Natural killer cell (primary cell): ENCODE measurements at regions not wholly inside any gene's neighbourhood (a gene's known extent, or its start where the extent isn't known, plus 50 kb on each side); places are given as distances from the start of the nearest gene placed in this dataset.

ENCODE experiments used
- ATAC-seq, 3 donors: fragments of 150-1000 bp in 2 of 3; fragments of 200-7000 bp in 1 of 3; cut with Tn5 transposase; 1 replicate in 1 of 3; 2 replicates in 2 of 3; pipeline ENCODE4 v1.10.0; 2021; ENCODE audit warnings: mild to moderate bottlenecking in 2 of 3, moderate library complexity in 2 of 3
- DNase-seq, 2 donors: peaks; one replicate each; pipeline versions ENCODE4 v3.0.0 to v3.0.0-alpha.2; 2013 to 2021; ENCODE audit warnings: mixed read lengths in 1 of 2
- H3K27ac ChIP-seq: one replicate; pipeline ENCODE4 v1.5.1; 2013; ENCODE audit warnings: mild to moderate bottlenecking, low read length
- H3K27me3 ChIP-seq: one replicate; pipeline ENCODE4 v1.6.1; 2013; ENCODE audit warnings: low read length; ENCODE audit not compliant: control insufficient read depth, insufficient read depth
- H3K36me3 ChIP-seq: one replicate; pipeline ENCODE4 v1.6.1; 2013; ENCODE audit warnings: low read length; ENCODE audit not compliant: control insufficient read depth, insufficient read depth
- H3K4me1 ChIP-seq: one replicate; pipeline ENCODE4 v1.6.1; 2013; ENCODE audit warnings: low read length; ENCODE audit not compliant: control insufficient read depth, insufficient read depth
- H3K4me3 ChIP-seq: one replicate; pipeline ENCODE4 v1.5.1; 2013; ENCODE audit warnings: low read length
- H3K9me3 ChIP-seq: one replicate; pipeline ENCODE4 v1.6.1; 2013; ENCODE audit warnings: low read length; ENCODE audit not compliant: control insufficient read depth, insufficient read depth
- H3K27ac Mint-ChIP-seq, 2 donors: one replicate each; pipeline ENCODE4 v1.8.0; 2022; ENCODE audit warnings: mild to moderate bottlenecking in 2 of 2, mixed read lengths in 2 of 2, moderate library complexity in 1 of 2
- H3K27me3 Mint-ChIP-seq, 2 donors: one replicate each; pipeline ENCODE4 v1.8.0; 2022; ENCODE audit warnings: low read depth in 2 of 2, mixed read lengths in 2 of 2
- H3K36me3 Mint-ChIP-seq: one replicate; pipeline ENCODE4 v1.8.0; 2022; ENCODE audit warnings: mixed read lengths
- H3K4me1 Mint-ChIP-seq, 2 donors: one replicate each; pipeline ENCODE4 v1.8.0; 2022; ENCODE audit warnings: mixed read lengths in 2 of 2
- H3K4me3 Mint-ChIP-seq: one replicate; pipeline ENCODE4 v1.8.0; 2022; ENCODE audit warnings: mild to moderate bottlenecking, moderate library complexity, mixed read lengths
- H3K9me3 Mint-ChIP-seq, 2 donors: one replicate each; pipeline ENCODE4 v1.8.0; 2022; ENCODE audit warnings: mixed read lengths in 2 of 2
- WGBS: methylation state at CpG from one replicate; pipeline ENCODE4 v1.1.7; 2013; ENCODE audit warnings: missing lambda C conversion rate; ENCODE audit not compliant: insufficient coverage; 5-methylcytosine and 5-hydroxymethylcytosine counted together
- intact Hi-C: fragments of 100-400 bp; cut with micrococcal nuclease; formaldehyde crosslinking; loops from one replicate; pipeline ENCODE4 v1.14.2; 2022
- TF ChIP-seq, protein P1 (sequence below): fragments of 200-600 bp; IDR thresholded peaks from one replicate; pipeline ENCODE4 v1.8.0; 2022; ENCODE audit warnings: antibody characterized with exemption

DNA sequence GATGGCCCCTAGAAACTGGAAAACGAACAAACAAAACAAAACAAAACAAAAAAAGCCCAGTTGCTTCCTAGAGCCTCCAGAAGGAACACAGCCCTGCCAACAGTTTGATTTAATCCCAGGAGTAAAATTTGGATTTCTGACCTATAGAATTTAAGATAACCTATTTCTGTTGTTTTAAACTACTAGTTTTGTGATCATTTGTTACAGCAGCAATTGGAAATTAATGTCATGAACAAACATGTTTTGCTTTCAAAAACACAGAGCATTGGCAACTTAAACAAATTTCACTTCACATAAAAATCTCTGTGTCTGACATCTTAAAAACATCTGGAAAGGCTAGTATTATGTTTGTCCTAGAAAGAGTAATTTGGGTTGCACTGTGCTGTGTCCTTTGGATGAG is 437.3 kb downstream of the METTL15 start:
- DNase-seq = no peak
- Mint-ChIP-seq H3K4me1 (no peaks in the 10 kb centered on the region), H3K9me3 (peaks cover 13 to 14% of the 10 kb centered on the region in 2 donors), H3K27ac (no peak overlapping the region), H3K36me3 (no peaks in the 10 kb centered on the region), H3K27me3 (no peaks in the 10 kb centered on the region), H3K4me3 (no peak overlapping the region)
- Histone ChIP-seq H3K36me3 (no peaks in the 10 kb centered on the region), H3K9me3 (no peaks in the 10 kb centered on the region), H3K27ac (no peak overlapping the region), H3K4me1 (no peaks in the 10 kb centered on the region), H3K4me3 (no peak overlapping the region), H3K27me3 (no peaks in the 10 kb centered on the region)
- WGBS = no CpG with 5 or more reads among the region's 1 CpG
- ATAC-seq = no peak
- TF ChIP-seq, protein P1, sequence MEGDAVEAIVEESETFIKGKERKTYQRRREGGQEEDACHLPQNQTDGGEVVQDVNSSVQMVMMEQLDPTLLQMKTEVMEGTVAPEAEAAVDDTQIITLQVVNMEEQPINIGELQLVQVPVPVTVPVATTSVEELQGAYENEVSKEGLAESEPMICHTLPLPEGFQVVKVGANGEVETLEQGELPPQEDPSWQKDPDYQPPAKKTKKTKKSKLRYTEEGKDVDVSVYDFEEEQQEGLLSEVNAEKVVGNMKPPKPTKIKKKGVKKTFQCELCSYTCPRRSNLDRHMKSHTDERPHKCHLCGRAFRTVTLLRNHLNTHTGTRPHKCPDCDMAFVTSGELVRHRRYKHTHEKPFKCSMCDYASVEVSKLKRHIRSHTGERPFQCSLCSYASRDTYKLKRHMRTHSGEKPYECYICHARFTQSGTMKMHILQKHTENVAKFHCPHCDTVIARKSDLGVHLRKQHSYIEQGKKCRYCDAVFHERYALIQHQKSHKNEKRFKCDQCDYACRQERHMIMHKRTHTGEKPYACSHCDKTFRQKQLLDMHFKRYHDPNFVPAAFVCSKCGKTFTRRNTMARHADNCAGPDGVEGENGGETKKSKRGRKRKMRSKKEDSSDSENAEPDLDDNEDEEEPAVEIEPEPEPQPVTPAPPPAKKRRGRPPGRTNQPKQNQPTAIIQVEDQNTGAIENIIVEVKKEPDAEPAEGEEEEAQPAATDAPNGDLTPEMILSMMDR = no peak
- intact Hi-C loops = no loop called here

- TF ChIP-seq, protein P1 = no peak
- no peak overlapping the region for H3K27ac ChIP-seq
- H3K27me3 ChIP-seq = no peaks in the 10 kb centered on the region
- no peak for DNase-seq
- H3K36me3 Mint-ChIP-seq = no peaks in the 10 kb centered on the region
- no peak overlapping the region for H3K4me3 Mint-ChIP-seq
- intact Hi-C loops = no loop called here
- peaks cover 10 to 11% of the 10 kb centered on the region in 2 donors for H3K9me3 Mint-ChIP-seq
- 82% methylated on average over 1 of the region's 1 CpG for WGBS
- H3K4me1 ChIP-seq = no peaks in the 10 kb centered on the region
- no peak for ATAC-seq
- H3K27me3 Mint-ChIP-seq = no peaks in the 10 kb centered on the region
- H3K4me1 Mint-ChIP-seq = no peaks in the 10 kb centered on the region
- no peaks in the 10 kb centered on the region for H3K36me3 ChIP-seq
- H3K27ac Mint-ChIP-seq = no peak overlapping the region
- H3K9me3 ChIP-seq = no peaks in the 10 kb centered on the region
- no peak overlapping the region for H3K4me3 ChIP-seq
These were observed 434.4 kb downstream of the METTL15 start for GRCh38 chr11:28542561-28542960.

GRCh38 chr11:28539239-28540030 is 431.2 kb downstream of the METTL15 start:
- Histone ChIP-seq H3K4me3 (no peak overlapping the region), H3K36me3 (no peaks in the 10 kb centered on the region), H3K27me3 (no peaks in the 10 kb centered on the region), H3K27ac (no peak overlapping the region), H3K4me1 (no peaks in the 10 kb centered on the region), H3K9me3 (no peaks in the 10 kb centered on the region)
- Mint-ChIP-seq H3K4me1 (no peaks in the 10 kb centered on the region), H3K36me3 (no peaks in the 10 kb centered on the region), H3K4me3 (no peak overlapping the region), H3K9me3 (peaks cover 7 to 8% of the 10 kb centered on the region in 2 donors), H3K27me3 (no peaks in the 10 kb centered on the region), H3K27ac (no peak overlapping the region)
- ATAC-seq (no peak), DNase-seq (no peak)
- 91% methylated on average over 2 of the region's 2 CpGs for WGBS
- TF ChIP-seq, protein P1 = no peak
- intact Hi-C loops = no loop called here

- DNase-seq (no peak), ATAC-seq (no peak)
- Mint-ChIP-seq H3K27ac (no peak overlapping the region), H3K27me3 (no peaks in the 10 kb centered on the region), H3K36me3 (no peaks in the 10 kb centered on the region), H3K9me3 (peaks cover 7 to 8% of the 10 kb centered on the region in 2 donors), H3K4me3 (no peak overlapping the region), H3K4me1 (no peaks in the 10 kb centered on the region)
- H3K36me3 ChIP-seq = no peaks in the 10 kb centered on the region
- no peak overlapping the region for H3K4me3 ChIP-seq
- intact Hi-C loops = no loop called here
- H3K9me3 ChIP-seq = no peaks in the 10 kb centered on the region
- H3K27ac ChIP-seq = no peak overlapping the region
- H3K4me1 ChIP-seq = no peaks in the 10 kb centered on the region
- no peaks in the 10 kb centered on the region for H3K27me3 ChIP-seq
- TF ChIP-seq, protein P1 = no peak
These were observed 429.6 kb downstream of the METTL15 start for GRCh38 chr11:28537822-28538221.
